ENCODE measurements at regions not wholly inside any gene's neighbourhood (a gene's known extent, or its start where the extent isn't known, plus 50 kb on each side); places are given as distances from the start of the nearest gene placed in this dataset.
A peak's percentile ranks its signal among the peaks of the same experiment; 100 is the strongest.

- Histone ChIP-seq H3K4ac (ENCODE audit: low read depth in 1 of 2, low read length in 2 of 2) (no peak overlapping the region), H2BK12ac (ENCODE audit: low read length in 2 of 2) (no peak overlapping the region), H4K8ac (ENCODE audit: low read length) (no peak overlapping the region), H3K27me3 (ENCODE audit: control insufficient read depth in 1 of 2, insufficient read depth in 1 of 2, low read length in 2 of 2) (no peaks in the 10 kb centered on the region), H2BK5ac (ENCODE audit: low read depth, low read length, poor library complexity, severe bottlenecking) (no peak overlapping the region), H3K4me3 (ENCODE audit: insufficient read depth in 1 of 2, low read depth in 1 of 2, low read length in 2 of 2) (no peak overlapping the region), H3K79me1 (replicated peaks; ENCODE audit: low read length, poor library complexity, severe bottlenecking) (no peaks in the 10 kb centered on the region), H3K4me1 (ENCODE audit: control insufficient read depth, insufficient read depth, low read depth, low read length) (no peaks in the 10 kb centered on the region), H3K9me3 (ENCODE audit: control insufficient read depth, low read length) (no peaks in the 10 kb centered on the region), H3K4me2 (ENCODE audit: low read length, poor library complexity, severe bottlenecking) (no peak overlapping the region), H2AFZ (ENCODE audit: low read depth, low read length) (no peak overlapping the region), H3K14ac (ENCODE audit: low read length in 2 of 2) (no peak overlapping the region), H2BK120ac (ENCODE audit: low read depth, low read length) (no peak overlapping the region), H3K23ac (ENCODE audit: low read length in 2 of 2) (no peak overlapping the region), H3K18ac (ENCODE audit: low read depth in 1 of 2, low read length in 2 of 2) (no peak overlapping the region), H4K91ac (ENCODE audit: low read length) (no peak overlapping the region), H2BK15ac (ENCODE audit: low read depth, poor library complexity, severe bottlenecking) (no peak overlapping the region), H3K9ac (ENCODE audit: low read length) (no peak overlapping the region), H2AK5ac (ENCODE audit: low read length, severe bottlenecking) (no peak overlapping the region), H3K36me3 (ENCODE audit: control insufficient read depth in 1 of 2, insufficient read depth in 2 of 2, low read depth in 1 of 2, low read length in 2 of 2) (no peaks in the 10 kb centered on the region), H3K27ac (ENCODE audit: low read length, poor library complexity, severe bottlenecking) (no peak overlapping the region)
- DNase-seq: no peak
- 78% methylated on average over 2 of the region's 2 CpGs for WGBS
These were observed 77.9 kb upstream of the CITED2 start for GRCh38 chr6:139452148-139452876.

DNA sequence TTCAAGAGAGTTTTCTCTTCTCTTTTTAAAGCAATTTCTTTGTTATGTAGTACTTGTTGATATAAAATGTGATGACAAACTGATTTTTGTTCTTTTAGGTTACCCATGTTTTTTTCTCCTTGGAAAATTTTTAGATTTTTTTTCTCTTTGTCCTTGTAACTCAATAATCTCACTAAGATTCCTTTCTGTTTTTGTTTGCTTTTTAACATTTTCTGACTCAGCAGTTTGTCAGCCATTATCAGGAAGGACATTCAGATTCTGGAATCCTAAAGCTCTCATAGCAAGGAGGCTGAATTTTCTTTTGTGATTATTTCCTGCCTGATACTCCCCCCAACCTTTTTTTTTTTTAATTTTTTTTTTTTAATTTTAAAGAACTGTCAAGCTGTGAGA is 75.2 kb upstream of the CITED2 start:
- no peak for DNase-seq
- Histone ChIP-seq H4K91ac (ENCODE audit: low read length) (no peak overlapping the region), H3K27ac (ENCODE audit: low read length, poor library complexity, severe bottlenecking) (no peak overlapping the region), H3K4me3 (ENCODE audit: insufficient read depth in 1 of 2, low read depth in 1 of 2, low read length in 2 of 2) (no peak overlapping the region), H4K8ac (ENCODE audit: low read length) (no peak overlapping the region), H2AK5ac (ENCODE audit: low read length, severe bottlenecking) (no peak overlapping the region), H2BK5ac (ENCODE audit: low read depth, low read length, poor library complexity, severe bottlenecking) (no peak overlapping the region), H2AFZ (ENCODE audit: low read depth, low read length) (no peak overlapping the region), H3K4ac (ENCODE audit: low read depth in 1 of 2, low read length in 2 of 2) (no peak overlapping the region), H2BK15ac (ENCODE audit: low read depth, poor library complexity, severe bottlenecking) (no peak overlapping the region), H3K23ac (ENCODE audit: low read length in 2 of 2) (no peak overlapping the region), H3K14ac (ENCODE audit: low read length in 2 of 2) (no peak overlapping the region), H3K4me2 (ENCODE audit: low read length, poor library complexity, severe bottlenecking) (no peak overlapping the region), H3K27me3 (ENCODE audit: control insufficient read depth in 1 of 2, insufficient read depth in 1 of 2, low read length in 2 of 2) (no peaks in the 10 kb centered on the region), H3K36me3 (ENCODE audit: control insufficient read depth in 1 of 2, insufficient read depth in 2 of 2, low read depth in 1 of 2, low read length in 2 of 2) (no peaks in the 10 kb centered on the region), H3K4me1 (ENCODE audit: control insufficient read depth, insufficient read depth, low read depth, low read length) (no peaks in the 10 kb centered on the region), H3K9ac (ENCODE audit: low read length) (peak overlapping the region; percentile 23), H3K79me1 (replicated peaks; ENCODE audit: low read length, poor library complexity, severe bottlenecking) (no peaks in the 10 kb centered on the region), H2BK120ac (ENCODE audit: low read depth, low read length) (no peak overlapping the region), H3K18ac (ENCODE audit: low read depth in 1 of 2, low read length in 2 of 2) (no peak overlapping the region), H3K9me3 (ENCODE audit: control insufficient read depth, low read length) (no peaks in the 10 kb centered on the region), H2BK12ac (ENCODE audit: low read length in 2 of 2) (no peak overlapping the region)

DNA sequence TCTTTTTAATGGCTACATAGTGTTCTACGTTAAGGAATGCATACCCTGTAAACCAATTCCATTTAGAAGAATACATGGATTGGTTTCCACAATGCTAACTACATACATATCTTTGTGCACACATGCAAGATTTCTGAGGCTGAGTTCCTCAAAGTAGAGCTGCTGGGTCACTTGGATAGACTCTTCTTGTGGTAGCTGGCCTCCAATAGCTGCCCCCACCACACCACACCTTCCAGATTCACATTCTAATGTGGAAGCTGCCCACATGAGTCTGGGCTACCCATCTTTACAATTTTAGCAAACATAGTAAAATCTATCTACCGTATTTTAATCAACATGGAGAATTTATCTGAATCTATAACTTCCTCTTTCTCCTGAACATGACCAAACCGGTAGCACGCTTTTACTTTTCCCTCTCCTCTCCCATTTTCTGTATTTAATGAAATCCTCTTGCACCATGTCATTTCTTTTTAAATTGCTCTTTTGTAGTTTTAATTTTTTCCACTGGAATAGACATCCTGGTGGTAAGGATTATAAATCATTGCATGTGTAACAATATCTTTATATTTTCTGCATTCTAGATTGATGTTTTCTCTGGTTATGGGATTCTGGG is 74.7 kb upstream of the CITED2 start:
- 98% methylated on average over 4 of the region's 4 CpGs for WGBS
- Histone ChIP-seq H2BK5ac (ENCODE audit: low read depth, low read length, poor library complexity, severe bottlenecking) (no peak overlapping the region), H3K4me2 (ENCODE audit: low read length, poor library complexity, severe bottlenecking) (no peak overlapping the region)

GRCh38 chr6:139448051-139448649 is 73.7 kb upstream of the CITED2 start:
- Histone ChIP-seq H3K4me3 (ENCODE audit: insufficient read depth in 1 of 2, low read depth in 1 of 2, low read length in 2 of 2) (no peak overlapping the region), H3K27me3 (ENCODE audit: control insufficient read depth in 1 of 2, insufficient read depth in 1 of 2, low read length in 2 of 2) (no peaks in the 10 kb centered on the region), H3K4me1 (ENCODE audit: control insufficient read depth, insufficient read depth, low read depth, low read length) (no peaks in the 10 kb centered on the region), H3K79me1 (replicated peaks; ENCODE audit: low read length, poor library complexity, severe bottlenecking) (no peaks in the 10 kb centered on the region), H2BK120ac (ENCODE audit: low read depth, low read length) (no peak overlapping the region), H2BK12ac (ENCODE audit: low read length in 2 of 2) (no peak overlapping the region), H3K9me3 (ENCODE audit: control insufficient read depth, low read length) (no peaks in the 10 kb centered on the region), H2BK15ac (ENCODE audit: low read depth, poor library complexity, severe bottlenecking) (no peak overlapping the region), H3K36me3 (ENCODE audit: control insufficient read depth in 1 of 2, insufficient read depth in 2 of 2, low read depth in 1 of 2, low read length in 2 of 2) (no peaks in the 10 kb centered on the region), H3K4me2 (ENCODE audit: low read length, poor library complexity, severe bottlenecking) (no peak overlapping the region), H3K18ac (ENCODE audit: low read depth in 1 of 2, low read length in 2 of 2) (no peak overlapping the region), H3K4ac (ENCODE audit: low read depth in 1 of 2, low read length in 2 of 2) (no peak overlapping the region), H2AK5ac (ENCODE audit: low read length, severe bottlenecking) (no peak overlapping the region), H3K23ac (ENCODE audit: low read length in 2 of 2) (no peak overlapping the region), H2AFZ (ENCODE audit: low read depth, low read length) (no peak overlapping the region), H3K27ac (ENCODE audit: low read length, poor library complexity, severe bottlenecking) (no peak overlapping the region), H4K8ac (ENCODE audit: low read length) (no peak overlapping the region), H3K14ac (ENCODE audit: low read length in 2 of 2) (no peak overlapping the region), H2BK5ac (ENCODE audit: low read depth, low read length, poor library complexity, severe bottlenecking) (no peak overlapping the region), H4K91ac (ENCODE audit: low read length) (no peak overlapping the region), H3K9ac (ENCODE audit: low read length) (peak overlapping the region; percentile 18)
- WGBS: 60% methylated on average over 1 of the region's 2 CpGs
- peak; percentile 24 for DNase-seq

More for the DNA sequence above, 74.7 kb upstream of the CITED2 start:
- peak overlapping the region in 1 of 2 experiments; percentile 77 for H3K18ac ChIP-seq (ENCODE audit: low read depth in 1 of 2, low read length in 2 of 2)
- no peak for DNase-seq
- H2BK120ac ChIP-seq (ENCODE audit: low read depth, low read length): no peak overlapping the region
- peak overlapping the region; percentile 61 for H2AFZ ChIP-seq (ENCODE audit: low read depth, low read length)
- H4K8ac ChIP-seq (ENCODE audit: low read length): no peak overlapping the region
- H3K14ac ChIP-seq (ENCODE audit: low read length in 2 of 2): no peak overlapping the region
- no peak overlapping the region for H3K27ac ChIP-seq (ENCODE audit: low read length, poor library complexity, severe bottlenecking)
- peak overlapping the region in 1 of 2 experiments; percentile 51 for H3K4ac ChIP-seq (ENCODE audit: low read depth in 1 of 2, low read length in 2 of 2)
- H3K4me1 ChIP-seq (ENCODE audit: control insufficient read depth, insufficient read depth, low read depth, low read length): no peaks in the 10 kb centered on the region
- no peak overlapping the region for H3K4me3 ChIP-seq (ENCODE audit: insufficient read depth in 1 of 2, low read depth in 1 of 2, low read length in 2 of 2)
- H2AK5ac ChIP-seq (ENCODE audit: low read length, severe bottlenecking): no peak overlapping the region
- H2BK15ac ChIP-seq (ENCODE audit: low read depth, poor library complexity, severe bottlenecking): no peak overlapping the region
- H3K36me3 ChIP-seq (ENCODE audit: control insufficient read depth in 1 of 2, insufficient read depth in 2 of 2, low read depth in 1 of 2, low read length in 2 of 2): no peaks in the 10 kb centered on the region
- no peaks in the 10 kb centered on the region for H3K9me3 ChIP-seq (ENCODE audit: control insufficient read depth, low read length)
- no peaks in the 10 kb centered on the region for H3K79me1 ChIP-seq (replicated peaks; ENCODE audit: low read length, poor library complexity, severe bottlenecking)
- H3K23ac ChIP-seq (ENCODE audit: low read length in 2 of 2): no peak overlapping the region
- no peaks in the 10 kb centered on the region for H3K27me3 ChIP-seq (ENCODE audit: control insufficient read depth in 1 of 2, insufficient read depth in 1 of 2, low read length in 2 of 2)
- peak overlapping the region; percentile 23 for H3K9ac ChIP-seq (ENCODE audit: low read length)
- H2BK12ac ChIP-seq (ENCODE audit: low read length in 2 of 2): peak overlapping the region in 1 of 2 experiments; percentile 82
- H4K91ac ChIP-seq (ENCODE audit: low read length): no peak overlapping the region
